ENCODE measurements at regions not wholly inside any gene's neighbourhood (a gene's known extent, or its start where the extent isn't known, plus 50 kb on each side); places are given as distances from the start of the nearest gene placed in this dataset.

DNA sequence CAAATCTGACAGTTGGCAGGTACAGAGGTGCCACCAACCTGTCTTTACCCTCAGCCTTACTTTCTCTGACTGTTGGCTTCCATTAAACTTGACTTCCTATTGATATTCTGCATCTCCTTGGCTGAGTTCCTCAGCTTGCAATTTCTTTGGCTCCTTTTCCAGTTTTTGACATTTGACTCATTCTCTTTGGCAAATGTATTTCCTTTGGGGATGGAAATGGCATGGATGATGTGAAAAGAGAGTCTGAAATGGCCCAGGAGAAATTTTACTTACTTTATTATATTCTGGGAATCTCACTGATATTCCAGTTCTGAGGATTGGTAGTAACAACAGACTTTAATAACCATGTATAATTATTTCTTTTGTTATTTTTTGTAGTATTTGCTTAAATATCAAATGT, 255.2 kb downstream of the CD109 start:
- no peaks in the 10 kb centered on the region for H3K36me3 ChIP-seq (ENCODE audit: insufficient read depth, low read length)
- H4K20me1 ChIP-seq (ENCODE audit: insufficient read depth, low read length) = no peaks in the 10 kb centered on the region
- H2AFZ ChIP-seq (ENCODE audit: low read depth, low read length) = no peak overlapping the region
- H3K27me3 ChIP-seq (ENCODE audit: insufficient read depth, low read length, poor library complexity) = no peaks in the 10 kb centered on the region
- no peak overlapping the region for H3K4me3 ChIP-seq (ENCODE audit: low read depth in 1 of 2, low read length in 2 of 2)
- H3K9ac ChIP-seq (ENCODE audit: low read depth, low read length) = no peak overlapping the region
- no peak overlapping the region for H3K4me2 ChIP-seq (ENCODE audit: insufficient read depth, low read length)
- TF ChIP-seq, protein P1, sequence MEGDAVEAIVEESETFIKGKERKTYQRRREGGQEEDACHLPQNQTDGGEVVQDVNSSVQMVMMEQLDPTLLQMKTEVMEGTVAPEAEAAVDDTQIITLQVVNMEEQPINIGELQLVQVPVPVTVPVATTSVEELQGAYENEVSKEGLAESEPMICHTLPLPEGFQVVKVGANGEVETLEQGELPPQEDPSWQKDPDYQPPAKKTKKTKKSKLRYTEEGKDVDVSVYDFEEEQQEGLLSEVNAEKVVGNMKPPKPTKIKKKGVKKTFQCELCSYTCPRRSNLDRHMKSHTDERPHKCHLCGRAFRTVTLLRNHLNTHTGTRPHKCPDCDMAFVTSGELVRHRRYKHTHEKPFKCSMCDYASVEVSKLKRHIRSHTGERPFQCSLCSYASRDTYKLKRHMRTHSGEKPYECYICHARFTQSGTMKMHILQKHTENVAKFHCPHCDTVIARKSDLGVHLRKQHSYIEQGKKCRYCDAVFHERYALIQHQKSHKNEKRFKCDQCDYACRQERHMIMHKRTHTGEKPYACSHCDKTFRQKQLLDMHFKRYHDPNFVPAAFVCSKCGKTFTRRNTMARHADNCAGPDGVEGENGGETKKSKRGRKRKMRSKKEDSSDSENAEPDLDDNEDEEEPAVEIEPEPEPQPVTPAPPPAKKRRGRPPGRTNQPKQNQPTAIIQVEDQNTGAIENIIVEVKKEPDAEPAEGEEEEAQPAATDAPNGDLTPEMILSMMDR (IDR thresholded peaks at IDR 0.05; ENCODE audit: borderline replicate concordance, extremely low read depth, low read length, poor library complexity, severe bottlenecking) = no peak
- TF ChIP-seq EZH2 (IDR thresholded peaks at IDR 0.05; ENCODE audit: borderline replicate concordance, low read depth, low read length, severe bottlenecking) = no peak
- H3K27ac ChIP-seq (ENCODE audit: low read length) = no peak overlapping the region
- no peaks in the 10 kb centered on the region for H3K4me1 ChIP-seq (ENCODE audit: insufficient read depth, low read length)
- ATAC-seq (ENCODE audit: insufficient read depth, low read depth) = no peak
- H3K9me3 ChIP-seq (ENCODE audit: insufficient read depth, low read length, severe bottlenecking) = no peaks in the 10 kb centered on the region
- no peak for DNase-seq
- H3K79me2 ChIP-seq (ENCODE audit: insufficient read depth, low read length) = no peaks in the 10 kb centered on the region

DNA sequence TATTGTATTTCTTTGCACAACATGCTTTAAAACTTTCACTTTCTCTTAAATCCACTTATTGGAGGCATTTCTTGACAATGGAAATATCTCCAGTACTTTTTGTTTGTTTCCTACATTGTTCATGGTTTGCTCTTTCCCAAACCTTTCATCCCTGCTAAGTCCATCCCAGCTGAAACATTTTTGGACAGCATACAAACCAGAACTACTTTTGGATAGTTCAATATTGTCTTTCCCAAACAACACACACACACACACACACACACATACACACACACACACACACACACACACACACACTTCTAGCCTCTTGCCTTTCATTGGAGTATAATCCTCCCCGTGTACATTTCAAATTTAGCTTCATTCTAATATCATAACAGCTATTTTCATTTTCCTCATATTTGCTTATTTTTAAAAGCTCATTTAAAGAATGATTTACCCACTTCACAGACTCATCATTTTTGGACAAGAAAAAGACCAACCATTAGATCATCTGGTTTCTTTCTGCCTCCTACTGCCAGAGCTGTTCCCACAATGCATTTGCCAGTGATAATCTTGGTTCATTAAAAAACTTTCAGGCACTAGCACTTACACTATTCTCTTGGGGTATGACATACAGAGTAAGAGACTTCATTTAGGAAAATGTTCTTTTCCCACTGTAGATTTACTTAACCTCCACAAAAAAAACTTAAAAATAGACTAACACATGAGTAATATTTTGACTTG, 248.1 kb downstream of the CD109 start:
- Histone ChIP-seq H3K4me2 (ENCODE audit: insufficient read depth, low read length) (no peak overlapping the region), H3K27me3 (ENCODE audit: insufficient read depth, low read length, poor library complexity) (no peaks in the 10 kb centered on the region), H2AFZ (ENCODE audit: low read depth, low read length) (no peak overlapping the region), H4K20me1 (ENCODE audit: insufficient read depth, low read length) (no peaks in the 10 kb centered on the region), H3K36me3 (ENCODE audit: insufficient read depth, low read length) (no peaks in the 10 kb centered on the region), H3K9ac (ENCODE audit: low read depth, low read length) (no peak overlapping the region), H3K4me1 (ENCODE audit: insufficient read depth, low read length) (no peaks in the 10 kb centered on the region), H3K27ac (ENCODE audit: low read length) (no peak overlapping the region), H3K79me2 (ENCODE audit: insufficient read depth, low read length) (no peaks in the 10 kb centered on the region), H3K9me3 (ENCODE audit: insufficient read depth, low read length, severe bottlenecking) (no peaks in the 10 kb centered on the region), H3K4me3 (ENCODE audit: low read depth in 1 of 2, low read length in 2 of 2) (no peak overlapping the region)
- ATAC-seq (ENCODE audit: insufficient read depth, low read depth) (no peak), DNase-seq (no peak)
- TF ChIP-seq, protein P1 (IDR thresholded peaks at IDR 0.05; ENCODE audit: borderline replicate concordance, extremely low read depth, low read length, poor library complexity, severe bottlenecking) = no peak
- TF ChIP-seq EZH2 (IDR thresholded peaks at IDR 0.05; ENCODE audit: borderline replicate concordance, low read depth, low read length, severe bottlenecking) = no peak

DNA sequence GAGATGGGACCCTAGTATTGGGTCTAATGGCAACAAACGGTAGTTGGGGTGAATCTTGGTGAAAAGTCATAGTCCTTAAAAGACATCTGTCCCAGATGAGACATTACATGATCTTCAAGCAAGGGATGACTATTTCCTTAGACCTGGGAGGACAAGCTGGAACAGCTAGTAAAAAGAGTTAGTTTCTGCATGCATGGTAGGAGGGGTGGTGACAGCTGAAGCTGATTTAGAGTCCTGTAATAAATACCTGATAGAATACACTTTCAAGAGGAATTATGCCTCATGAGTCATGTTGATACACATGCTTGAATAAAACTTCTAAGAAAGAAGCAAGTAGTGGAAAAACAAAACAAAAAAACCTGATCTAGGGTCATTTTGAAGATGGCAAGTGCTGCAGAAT, 247.4 kb downstream of the CD109 start:
- Histone ChIP-seq H3K79me2 (ENCODE audit: insufficient read depth, low read length) (no peaks in the 10 kb centered on the region), H2AFZ (ENCODE audit: low read depth, low read length) (no peak overlapping the region), H3K27me3 (ENCODE audit: insufficient read depth, low read length, poor library complexity) (no peaks in the 10 kb centered on the region), H4K20me1 (ENCODE audit: insufficient read depth, low read length) (no peaks in the 10 kb centered on the region), H3K27ac (ENCODE audit: low read length) (no peak overlapping the region), H3K9me3 (ENCODE audit: insufficient read depth, low read length, severe bottlenecking) (no peaks in the 10 kb centered on the region), H3K4me1 (ENCODE audit: insufficient read depth, low read length) (no peaks in the 10 kb centered on the region), H3K4me2 (ENCODE audit: insufficient read depth, low read length) (no peak overlapping the region), H3K36me3 (ENCODE audit: insufficient read depth, low read length) (no peaks in the 10 kb centered on the region), H3K9ac (ENCODE audit: low read depth, low read length) (no peak overlapping the region), H3K4me3 (ENCODE audit: low read depth in 1 of 2, low read length in 2 of 2) (no peak overlapping the region)
- no peak for DNase-seq
- no peak for ATAC-seq (ENCODE audit: insufficient read depth, low read depth)
- TF ChIP-seq EZH2 (IDR thresholded peaks at IDR 0.05; ENCODE audit: borderline replicate concordance, low read depth, low read length, severe bottlenecking) = no peak
- TF ChIP-seq, protein P1 (IDR thresholded peaks at IDR 0.05; ENCODE audit: borderline replicate concordance, extremely low read depth, low read length, poor library complexity, severe bottlenecking) = no peak
